Amygdala (tissue), 56 donors: ENCODE measurements at regions not wholly inside any gene's neighbourhood (a gene's known extent, or its start where the extent isn't known, plus 50 kb on each side); places are given as distances from the start of the nearest gene placed in this dataset.

ENCODE experiments used
- DNase-seq, 56 donors: peaks; one replicate each; lab custom pipeline; 2025; lab: John Stamatoyannopoulos, UW

- DNase-seq = no peak
Measured at GRCh38 chr6:71395731-71396409, 107.3 kb downstream of the OGFRL1 start.

GRCh38 chr6:71396410-71396801 lies 107.8 kb downstream of the OGFRL1 start:
- no peak for DNase-seq

- no peak for DNase-seq
Measured at GRCh38 chr6:71399279-71399678, 110.7 kb downstream of the OGFRL1 start.

GRCh38 chr6:71400852-71401251 lies 112.2 kb downstream of the OGFRL1 start:
- DNase-seq = no peak

GRCh38 chr6:71402096-71402495 lies 113.5 kb downstream of the OGFRL1 start:
- DNase-seq = no peak

GRCh38 chr6:71403422-71404134 lies 115.0 kb downstream of the OGFRL1 start:
- DNase-seq = no peak

- DNase-seq = no peak
Measured at GRCh38 chr6:71404145-71404966, 115.7 kb downstream of the OGFRL1 start.

GRCh38 chr6:71404967-71405278 lies 116.3 kb downstream of the OGFRL1 start:
- no peak for DNase-seq

GRCh38 chr6:71405416-71405815 lies 116.8 kb downstream of the OGFRL1 start:
- no peak for DNase-seq

GRCh38 chr6:71406865-71407860 lies 118.6 kb downstream of the OGFRL1 start:
- no peak for DNase-seq

GRCh38 chr6:71408787-71409723 lies 120.4 kb downstream of the OGFRL1 start:
- DNase-seq = no peak

- no peak for DNase-seq
Measured at GRCh38 chr6:71410164-71410566, 121.6 kb downstream of the OGFRL1 start.

GRCh38 chr6:71410681-71411080 lies 122.1 kb downstream of the OGFRL1 start:
- DNase-seq = no peak

GRCh38 chr6:71411882-71412281 lies 123.3 kb downstream of the OGFRL1 start:
- DNase-seq = no peak

- DNase-seq = no peak
Measured at GRCh38 chr6:71412559-71413140, 124.0 kb downstream of the OGFRL1 start.

- no peak for DNase-seq
Measured at GRCh38 chr6:71414486-71414885, 125.9 kb downstream of the OGFRL1 start.

GRCh38 chr6:71419217-71420094 lies 130.8 kb downstream of the OGFRL1 start:
- DNase-seq = peak in 9 of 56 donors; percentile 7 to 54 (median 29)
